ENCODE measurements at regions not wholly inside any gene's neighbourhood (a gene's known extent, or its start where the extent isn't known, plus 50 kb on each side); places are given as distances from the start of the nearest gene placed in this dataset.

DNA sequence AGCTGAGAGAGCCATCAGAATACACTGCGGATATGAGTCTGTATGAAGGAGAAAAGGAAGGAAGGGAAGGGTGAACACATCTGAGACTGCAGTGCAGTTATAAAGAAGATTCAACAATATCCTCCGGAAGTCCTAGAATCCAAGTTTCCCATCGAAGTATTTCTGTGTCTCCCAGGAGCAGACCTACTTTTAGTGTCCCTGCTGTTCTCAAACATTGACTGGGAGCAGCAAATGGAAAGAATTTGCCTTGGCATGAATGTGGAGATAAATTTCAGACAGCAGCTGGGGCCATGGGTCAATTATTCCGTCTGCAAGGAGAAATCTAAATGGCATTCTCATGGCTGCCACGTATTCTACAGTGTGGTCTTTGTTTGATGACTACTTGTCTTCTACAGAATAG, 478.1 kb upstream of the SMC2 start:
- H4K20me1 ChIP-seq (ENCODE audit: insufficient read depth, low read length): no peaks in the 10 kb centered on the region
- no peak overlapping the region for H3K27ac ChIP-seq (ENCODE audit: low read length)
- H3K4me1 ChIP-seq (ENCODE audit: low read length): no peaks in the 10 kb centered on the region
- no peaks in the 10 kb centered on the region for H3K9me3 ChIP-seq (ENCODE audit: insufficient read depth, low read length)
- no peak overlapping the region for H3K4me2 ChIP-seq (ENCODE audit: low read length)
- no peak overlapping the region for H3K9ac ChIP-seq (ENCODE audit: low read length)
- H3K36me3 ChIP-seq (replicated peaks; ENCODE audit: low read depth, low read length): no peaks in the 10 kb centered on the region
- H2AFZ ChIP-seq (ENCODE audit: low read depth, low read length): no peak overlapping the region
- no peaks in the 10 kb centered on the region for H3K79me2 ChIP-seq (ENCODE audit: low read length)
- TF ChIP-seq, protein P1, sequence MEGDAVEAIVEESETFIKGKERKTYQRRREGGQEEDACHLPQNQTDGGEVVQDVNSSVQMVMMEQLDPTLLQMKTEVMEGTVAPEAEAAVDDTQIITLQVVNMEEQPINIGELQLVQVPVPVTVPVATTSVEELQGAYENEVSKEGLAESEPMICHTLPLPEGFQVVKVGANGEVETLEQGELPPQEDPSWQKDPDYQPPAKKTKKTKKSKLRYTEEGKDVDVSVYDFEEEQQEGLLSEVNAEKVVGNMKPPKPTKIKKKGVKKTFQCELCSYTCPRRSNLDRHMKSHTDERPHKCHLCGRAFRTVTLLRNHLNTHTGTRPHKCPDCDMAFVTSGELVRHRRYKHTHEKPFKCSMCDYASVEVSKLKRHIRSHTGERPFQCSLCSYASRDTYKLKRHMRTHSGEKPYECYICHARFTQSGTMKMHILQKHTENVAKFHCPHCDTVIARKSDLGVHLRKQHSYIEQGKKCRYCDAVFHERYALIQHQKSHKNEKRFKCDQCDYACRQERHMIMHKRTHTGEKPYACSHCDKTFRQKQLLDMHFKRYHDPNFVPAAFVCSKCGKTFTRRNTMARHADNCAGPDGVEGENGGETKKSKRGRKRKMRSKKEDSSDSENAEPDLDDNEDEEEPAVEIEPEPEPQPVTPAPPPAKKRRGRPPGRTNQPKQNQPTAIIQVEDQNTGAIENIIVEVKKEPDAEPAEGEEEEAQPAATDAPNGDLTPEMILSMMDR (IDR thresholded peaks at IDR 0.05; ENCODE audit: low read depth, low read length): no peak
- TF ChIP-seq EZH2phosphoT487 (IDR thresholded peaks at IDR 0.05; ENCODE audit: low read depth): no peak
- no peaks in the 10 kb centered on the region for H3K27me3 ChIP-seq (ENCODE audit: low read depth, low read length)
- H3K4me3 ChIP-seq (ENCODE audit: low read length): no peak overlapping the region

- Histone ChIP-seq H2AFZ (ENCODE audit: low read depth, low read length) (no peak overlapping the region), H3K27me3 (ENCODE audit: low read depth, low read length) (no peaks in the 10 kb centered on the region), H3K79me2 (ENCODE audit: low read length) (no peaks in the 10 kb centered on the region), H3K9ac (ENCODE audit: low read length) (no peak overlapping the region), H3K4me2 (ENCODE audit: low read length) (no peak overlapping the region), H3K9me3 (ENCODE audit: insufficient read depth, low read length) (0 out of 2 replicates have a peak, but pooled peaks cover 7% of the 10 kb centered on the region), H4K20me1 (ENCODE audit: insufficient read depth, low read length) (no peaks in the 10 kb centered on the region), H3K27ac (ENCODE audit: low read length) (no peak overlapping the region), H3K4me3 (ENCODE audit: low read length) (no peak overlapping the region), H3K36me3 (replicated peaks; ENCODE audit: low read depth, low read length) (no peaks in the 10 kb centered on the region), H3K4me1 (ENCODE audit: low read length) (no peaks in the 10 kb centered on the region; the same call in 1 of the 2 replicates)
- TF ChIP-seq, protein P1 (IDR thresholded peaks at IDR 0.05; ENCODE audit: low read depth, low read length): no peak
These were observed 477.1 kb upstream of the SMC2 start for GRCh38 chr9:103617046-103617445.

DNA sequence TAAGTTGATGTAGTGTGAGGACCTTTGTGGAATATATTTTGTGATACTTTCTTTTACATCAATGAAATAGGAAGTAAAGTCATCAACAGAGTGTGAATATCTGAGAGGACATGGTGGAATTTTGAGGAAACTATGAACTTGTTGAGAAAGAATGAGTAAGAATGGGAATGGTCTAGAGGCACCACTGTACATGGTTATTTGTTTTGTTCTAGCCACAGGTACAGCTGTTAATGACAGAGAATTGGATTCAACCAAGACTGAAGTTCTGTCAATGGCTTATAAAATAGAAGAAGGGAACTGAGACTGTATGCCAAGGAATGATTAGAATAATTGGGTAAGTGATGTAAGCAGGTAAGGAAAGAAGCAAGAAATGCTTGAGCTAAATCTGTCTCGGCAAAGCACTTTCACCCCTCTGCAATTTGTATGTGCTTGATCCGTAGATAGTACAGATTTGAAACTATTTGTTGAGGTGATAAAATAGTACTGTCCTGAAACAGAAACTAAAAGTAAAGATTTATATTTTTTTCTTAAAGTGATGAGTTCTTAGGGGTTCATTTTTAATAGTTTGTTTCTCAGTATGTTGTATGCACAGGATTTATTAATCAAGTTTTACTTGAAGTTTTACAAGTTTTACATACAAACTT, 468.8 kb upstream of the SMC2 start:
- peak overlapping the region; percentile 60; the same call in 1 of the 2 replicates for H2AFZ ChIP-seq (ENCODE audit: low read depth, low read length)
- no peak overlapping the region for H3K4me3 ChIP-seq (ENCODE audit: low read length)
- no peaks in the 10 kb centered on the region for H4K20me1 ChIP-seq (ENCODE audit: insufficient read depth, low read length)

DNA sequence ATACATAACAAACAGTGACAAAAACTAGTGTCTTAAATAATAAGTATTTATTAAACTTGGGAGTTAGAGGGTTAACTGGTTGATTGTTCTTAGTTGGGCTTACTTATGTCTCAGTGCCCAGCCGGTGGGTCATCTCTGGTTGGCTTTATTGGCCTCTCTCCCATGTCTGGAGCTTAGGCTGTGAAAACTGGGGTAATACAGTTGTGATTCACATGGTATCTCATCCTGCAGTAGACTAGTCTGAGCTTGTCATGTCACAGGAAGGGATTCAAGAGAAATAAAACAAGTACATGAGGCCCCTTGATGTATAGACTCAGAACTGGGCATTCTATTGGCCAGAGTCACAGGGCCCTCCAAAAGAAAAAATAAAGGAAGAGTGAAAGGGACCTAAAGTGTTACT, 466.4 kb upstream of the SMC2 start:
- Histone ChIP-seq H3K9ac (ENCODE audit: low read length) (no peak overlapping the region), H3K4me1 (ENCODE audit: low read length) (peaks cover 9% of the 10 kb centered on the region), H3K36me3 (replicated peaks; ENCODE audit: low read depth, low read length) (no peaks in the 10 kb centered on the region), H2AFZ (ENCODE audit: low read depth, low read length) (no peak overlapping the region), H4K20me1 (ENCODE audit: insufficient read depth, low read length) (no peaks in the 10 kb centered on the region), H3K4me3 (ENCODE audit: low read length) (no peak overlapping the region), H3K4me2 (ENCODE audit: low read length) (no peak overlapping the region), H3K79me2 (ENCODE audit: low read length) (no peaks in the 10 kb centered on the region), H3K27ac (ENCODE audit: low read length) (no peak overlapping the region), H3K27me3 (ENCODE audit: low read depth, low read length) (no peaks in the 10 kb centered on the region), H3K9me3 (ENCODE audit: insufficient read depth, low read length) (peaks cover 1% of the 10 kb centered on the region; the same call in 1 of the 2 replicates)
- TF ChIP-seq, protein P1 (IDR thresholded peaks at IDR 0.05; ENCODE audit: low read depth, low read length): no peak
- TF ChIP-seq EZH2phosphoT487 (IDR thresholded peaks at IDR 0.05; ENCODE audit: low read depth): no peak

More for the DNA sequence above, 468.8 kb upstream of the SMC2 start:
- Histone ChIP-seq H3K9me3 (ENCODE audit: insufficient read depth, low read length) (peaks cover 14% of the 10 kb centered on the region; the same call in 1 of the 2 replicates), H3K4me2 (ENCODE audit: low read length) (peak overlapping the region; percentile 7), H3K4me1 (ENCODE audit: low read length) (peaks cover 9% of the 10 kb centered on the region), H3K27ac (ENCODE audit: low read length) (no peak overlapping the region), H3K79me2 (ENCODE audit: low read length) (no peaks in the 10 kb centered on the region), H3K36me3 (replicated peaks; ENCODE audit: low read depth, low read length) (no peaks in the 10 kb centered on the region), H3K27me3 (ENCODE audit: low read depth, low read length) (no peaks in the 10 kb centered on the region), H3K9ac (ENCODE audit: low read length) (no peak overlapping the region)
- TF ChIP-seq EZH2phosphoT487 (IDR thresholded peaks at IDR 0.05; ENCODE audit: low read depth): no peak
- TF ChIP-seq, protein P1 (IDR thresholded peaks at IDR 0.05; ENCODE audit: low read depth, low read length): no peak

All from OCI-LY3 (cell line).